ENCODE measurements at regions not wholly inside any gene's neighbourhood (a gene's known extent, or its start where the extent isn't known, plus 50 kb on each side); places are given as distances from the start of the nearest gene placed in this dataset.

GRCh38 chr12:123069436-123070266 is 81.2 kb downstream of the PITPNM2 start:
- no peak for TF ChIP-seq CTCF (IDR thresholded peaks at IDR 0.05; ENCODE audit: control insufficient read depth, insufficient read depth, low read depth, low read length, missing control alignments)
- DNase-seq (ENCODE audit: low read depth): no peak
- H3K4me3 ChIP-seq (ENCODE audit: control insufficient read depth, low read depth, low read length): no peak overlapping the region

- no peak for DNase-seq (ENCODE audit: low read depth)
- TF ChIP-seq CTCF (IDR thresholded peaks at IDR 0.05; ENCODE audit: control insufficient read depth, insufficient read depth, low read depth, low read length, missing control alignments): no peak
- H3K4me3 ChIP-seq (ENCODE audit: control insufficient read depth, low read depth, low read length): no peak overlapping the region
Measured at GRCh38 chr12:123067654-123068053, 83.2 kb downstream of the PITPNM2 start.

DNA sequence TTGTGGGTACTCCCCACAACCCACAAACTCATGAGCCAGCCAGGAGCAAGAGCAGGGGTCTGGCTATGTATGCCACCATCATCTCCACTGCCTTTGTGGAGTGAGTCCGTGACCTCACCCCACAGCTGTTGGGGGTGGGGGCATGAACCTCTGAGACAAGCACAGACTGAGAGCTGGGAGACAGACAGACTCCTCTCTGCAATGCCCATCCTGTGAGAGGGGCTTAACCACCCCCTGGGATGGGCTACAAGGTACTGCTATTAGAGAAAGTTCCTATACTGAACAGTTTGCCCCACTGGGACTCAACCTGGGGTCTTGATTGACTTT is 84.5 kb downstream of the PITPNM2 start:
- DNase-seq (ENCODE audit: low read depth): no peak
- no peak for TF ChIP-seq CTCF (IDR thresholded peaks at IDR 0.05; ENCODE audit: control insufficient read depth, insufficient read depth, low read depth, low read length, missing control alignments)
- H3K4me3 ChIP-seq (ENCODE audit: control insufficient read depth, low read depth, low read length): no peak overlapping the region

- no peak for DNase-seq (ENCODE audit: low read depth)
- no peak for TF ChIP-seq CTCF (IDR thresholded peaks at IDR 0.05; ENCODE audit: control insufficient read depth, insufficient read depth, low read depth, low read length, missing control alignments)
- no peak overlapping the region for H3K4me3 ChIP-seq (ENCODE audit: control insufficient read depth, low read depth, low read length)
Measured at GRCh38 chr12:123065676-123066383, 85.1 kb downstream of the PITPNM2 start.

GRCh38 chr12:123064885-123065619 is 84.6 kb downstream of the ARL6IP4 start:
- DNase-seq (ENCODE audit: low read depth): no peak
- no peak overlapping the region for H3K4me3 ChIP-seq (ENCODE audit: control insufficient read depth, low read depth, low read length)
- no peak for TF ChIP-seq CTCF (IDR thresholded peaks at IDR 0.05; ENCODE audit: control insufficient read depth, insufficient read depth, low read depth, low read length, missing control alignments)

- TF ChIP-seq CTCF (IDR thresholded peaks at IDR 0.05; ENCODE audit: control insufficient read depth, insufficient read depth, low read depth, low read length, missing control alignments): no peak
- no peak for DNase-seq (ENCODE audit: low read depth)
- no peak overlapping the region for H3K4me3 ChIP-seq (ENCODE audit: control insufficient read depth, low read depth, low read length)
Measured at GRCh38 chr12:123064366-123064765, 83.9 kb downstream of the ARL6IP4 start.
